NCI-H1417 (cell line): ENCODE measurements at regions not wholly inside any gene's neighbourhood (a gene's known extent, or its start where the extent isn't known, plus 50 kb on each side); places are given as distances from the start of the nearest gene placed in this dataset.

Experiments
- DNase-seq, 3 experiments: peaks; one replicate each; lab custom pipeline; 2025; lab: John Stamatoyannopoulos, UW

- no peak for DNase-seq
These were observed 260.0 kb downstream of the ABHD5 start for GRCh38 chr3:43950775-43951174.

GRCh38 chr3:43951813-43952212 lies 261.1 kb downstream of the ABHD5 start:
- DNase-seq, result no peak

- no peak for DNase-seq
These were observed 262.6 kb downstream of the ABHD5 start for GRCh38 chr3:43953380-43953779.

- peak in 1 of 3 experiments; percentile 37 for DNase-seq
These were observed 263.3 kb downstream of the ABHD5 start for GRCh38 chr3:43953814-43954692.

- DNase-seq, result no peak
These were observed 266.2 kb downstream of the ABHD5 start for GRCh38 chr3:43956945-43957344.

- no peak for DNase-seq
These were observed 266.8 kb downstream of the ABHD5 start for GRCh38 chr3:43957553-43957952.

- DNase-seq, result no peak
These were observed 267.4 kb downstream of the ABHD5 start for GRCh38 chr3:43958005-43958770.

- DNase-seq, result no peak
These were observed 268.2 kb downstream of the ABHD5 start for GRCh38 chr3:43958973-43959372.

GRCh38 chr3:43959498-43960447 lies 269.0 kb downstream of the ABHD5 start:
- DNase-seq, result no peak

- DNase-seq, result peak in 2 of 3 experiments; percentile 41 to 72
These were observed 269.7 kb downstream of the ABHD5 start for GRCh38 chr3:43960448-43960840.

GRCh38 chr3:43962043-43962442 lies 271.3 kb downstream of the ABHD5 start:
- DNase-seq, result no peak

- DNase-seq, result no peak
These were observed 272.5 kb downstream of the ABHD5 start for GRCh38 chr3:43963208-43963607.

GRCh38 chr3:43964640-43965039 lies 273.9 kb downstream of the ABHD5 start:
- no peak for DNase-seq

- DNase-seq, result no peak
These were observed 274.9 kb downstream of the ABHD5 start for GRCh38 chr3:43965656-43966055.

GRCh38 chr3:43966126-43966525 lies 275.4 kb downstream of the ABHD5 start:
- no peak for DNase-seq

GRCh38 chr3:43966530-43966929 lies 275.2 kb upstream of the TOPAZ1 start:
- no peak for DNase-seq

GRCh38 chr3:43968465-43968864 lies 273.2 kb upstream of the TOPAZ1 start:
- peak; percentile 2 to 57 (median 49) for DNase-seq

- no peak for DNase-seq
These were observed 271.7 kb upstream of the TOPAZ1 start for GRCh38 chr3:43969944-43970343.

GRCh38 chr3:43970351-43970750 lies 271.3 kb upstream of the TOPAZ1 start:
- peak in 1 of 3 experiments; percentile 2 for DNase-seq

GRCh38 chr3:43970920-43971319 lies 270.8 kb upstream of the TOPAZ1 start:
- DNase-seq, result no peak

GRCh38 chr3:43971486-43971885 lies 270.2 kb upstream of the TOPAZ1 start:
- no peak for DNase-seq

GRCh38 chr3:43978708-43979107 lies 263.0 kb upstream of the TOPAZ1 start:
- DNase-seq, result no peak
